ENCODE measurements at regions not wholly inside any gene's neighbourhood (a gene's known extent, or its start where the extent isn't known, plus 50 kb on each side); places are given as distances from the start of the nearest gene placed in this dataset.

DNA sequence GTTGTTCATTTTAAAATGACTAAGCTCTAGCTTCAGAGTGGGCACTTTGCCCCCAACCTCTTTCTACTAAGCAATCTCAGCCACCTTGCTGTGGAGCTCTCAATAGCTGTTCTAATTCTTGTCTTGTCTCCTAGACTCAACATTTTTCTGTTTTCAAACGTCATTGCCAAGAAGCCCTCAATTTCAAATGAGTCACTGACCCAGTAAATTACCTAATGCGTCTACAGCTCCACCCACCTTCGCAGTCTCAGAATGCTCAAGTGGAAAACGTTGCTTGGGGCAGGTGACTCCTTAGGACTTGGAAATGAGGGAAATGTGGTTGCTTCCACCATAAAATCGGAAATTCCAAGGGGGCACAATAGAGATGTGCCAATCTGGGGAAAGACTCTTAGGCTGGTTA is 59.0 kb downstream of the ING2 start:
- no peak for DNase-seq (ENCODE audit: low spot score)

DNA sequence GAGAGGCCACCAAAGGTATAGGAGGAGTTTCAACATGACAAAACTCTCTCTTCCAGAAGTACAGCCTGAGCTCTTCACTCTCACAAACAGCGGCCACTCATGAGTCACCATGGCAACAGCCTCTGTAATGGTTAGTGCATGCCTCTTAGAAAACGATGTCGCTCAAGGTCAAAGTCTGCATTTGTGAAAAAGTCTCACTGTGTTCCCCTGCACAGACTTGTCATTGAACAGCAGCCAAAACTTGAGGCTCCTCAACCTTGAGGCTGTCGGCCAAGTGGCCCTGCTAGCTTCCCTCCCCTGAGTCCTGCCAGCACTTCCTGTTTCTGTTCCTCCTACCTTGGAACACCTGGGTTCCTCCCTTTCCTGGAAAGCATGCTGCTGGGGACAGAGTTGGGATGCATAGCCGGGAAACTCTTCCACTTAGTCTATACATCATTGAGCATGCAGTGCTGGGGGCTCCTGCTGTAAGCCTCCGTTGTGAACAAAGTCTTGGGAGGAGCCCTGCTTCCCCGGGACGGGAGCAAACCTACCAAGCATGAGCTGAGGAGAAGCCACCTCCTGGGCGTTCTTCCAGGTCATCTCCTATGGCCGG is 66.6 kb downstream of the ING2 start:
- DNase-seq (ENCODE audit: low spot score) = no peak

DNA sequence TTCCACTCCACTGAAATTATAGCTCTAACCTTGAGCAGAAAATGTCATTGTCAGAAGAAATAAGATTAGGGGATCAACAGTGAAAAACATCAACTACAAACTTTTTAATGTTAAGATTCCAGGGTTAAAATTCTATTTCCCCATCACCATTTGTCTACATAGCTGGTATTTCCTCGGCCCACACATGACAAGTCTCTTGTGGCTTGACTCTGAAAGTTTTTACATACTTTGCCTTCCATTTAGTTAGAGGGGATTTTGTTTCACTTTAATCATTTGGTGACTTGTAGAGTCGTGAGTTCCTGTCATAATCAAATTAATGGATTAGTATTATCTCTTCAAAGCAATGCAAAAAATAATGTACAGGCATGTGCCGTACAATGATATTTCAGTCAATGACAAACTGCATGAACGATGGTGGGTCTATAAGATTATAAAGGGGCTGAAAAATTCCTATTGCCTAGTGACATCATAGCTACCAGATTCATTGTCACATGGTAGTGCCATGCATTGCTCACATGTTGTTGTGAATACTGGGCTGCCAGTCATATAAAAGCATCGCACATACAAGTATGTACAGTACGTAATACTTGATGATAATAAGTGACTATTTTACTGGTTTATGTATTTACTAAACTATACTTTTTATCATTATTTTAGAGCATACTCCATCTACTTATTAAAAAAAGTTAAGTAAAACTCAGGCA is 72.0 kb downstream of the ING2 start:
- peak; percentile 46 for DNase-seq (ENCODE audit: low spot score)

DNA sequence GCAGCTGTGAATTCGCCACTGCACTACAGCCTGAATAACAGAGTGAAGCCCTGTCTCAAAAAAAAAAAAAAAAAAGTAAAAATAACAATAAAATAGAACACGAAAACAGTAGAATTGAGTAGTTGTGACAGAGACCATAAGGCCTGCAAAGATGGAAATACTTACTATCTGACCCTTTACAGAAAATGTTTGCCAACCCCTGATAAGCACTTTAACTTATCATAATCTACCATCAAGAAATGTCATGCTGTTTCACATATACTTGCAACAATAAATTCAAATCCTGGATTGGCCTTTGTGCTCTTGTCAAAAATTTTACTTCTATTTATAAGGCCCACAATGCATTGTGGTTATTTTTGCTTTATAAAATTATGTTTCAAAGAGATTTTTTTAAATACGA is 75.5 kb downstream of the ING2 start:
- no peak for DNase-seq (ENCODE audit: low spot score)

DNA sequence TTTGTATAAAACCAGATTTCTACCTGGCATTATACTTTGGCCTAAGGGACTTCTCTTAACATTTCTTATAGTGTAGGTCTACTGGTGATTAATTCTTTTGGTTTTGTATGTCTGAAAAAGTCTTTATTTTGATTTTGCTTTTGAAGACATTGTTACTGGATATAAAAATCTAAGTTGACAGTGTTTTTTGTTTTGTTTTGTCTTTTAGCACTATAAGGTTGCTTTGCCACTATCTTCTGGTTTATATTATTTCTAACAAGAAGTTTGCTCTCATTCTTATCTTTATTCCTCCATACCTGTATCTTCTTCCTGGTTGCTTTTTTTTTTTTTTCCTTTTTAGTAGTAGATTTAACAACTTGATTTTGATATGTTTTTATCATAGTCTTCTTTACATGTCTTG is 76.0 kb downstream of the ING2 start:
- no peak for DNase-seq (ENCODE audit: low spot score)

DNA sequence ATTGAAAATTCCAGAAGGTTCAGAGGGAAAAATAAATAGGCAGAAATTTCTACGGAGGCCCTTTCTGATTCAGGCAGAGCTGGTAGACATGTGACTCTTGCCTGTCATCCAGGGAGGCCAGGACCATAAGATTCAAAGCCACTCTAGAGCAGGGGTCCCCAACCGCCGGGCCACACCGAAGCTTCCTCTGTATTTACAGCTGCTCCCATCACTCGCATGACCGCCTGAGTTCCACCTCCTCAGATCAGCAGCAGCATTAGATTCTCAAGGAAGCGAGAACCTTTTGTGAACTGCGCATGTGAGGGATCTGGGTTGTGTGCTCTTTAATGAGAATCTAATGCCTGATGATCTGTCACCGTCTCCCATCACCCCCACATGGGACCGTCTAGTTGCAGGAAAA is 72.2 kb downstream of the RWDD4 start:
- no peak for DNase-seq (ENCODE audit: low spot score)

DNA sequence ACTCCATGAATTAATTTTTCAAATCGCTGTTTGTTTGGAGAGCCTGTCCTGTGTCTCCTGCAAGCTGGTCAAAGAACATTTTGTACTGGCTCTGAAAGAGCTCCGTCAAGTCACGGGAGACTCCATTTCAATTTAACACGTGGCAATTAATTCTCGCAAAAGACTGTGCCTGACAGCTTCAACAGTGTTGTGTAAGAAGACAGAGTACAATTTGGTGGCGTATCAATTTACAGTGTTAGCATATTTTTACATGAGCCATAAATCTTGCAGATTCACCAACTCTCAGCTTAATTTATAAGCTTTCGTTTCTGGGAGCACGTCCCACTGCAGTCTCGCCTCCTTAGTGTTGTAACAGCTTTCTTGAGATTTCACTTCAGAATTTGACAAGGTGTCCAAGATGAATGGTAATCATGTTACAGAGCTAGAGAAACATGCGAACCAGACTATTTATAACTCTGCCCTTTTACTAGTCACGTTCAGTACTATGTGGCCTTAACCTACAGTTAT is 70.8 kb downstream of the RWDD4 start:
- peak; percentile 59 for DNase-seq (ENCODE audit: low spot score)

DNA sequence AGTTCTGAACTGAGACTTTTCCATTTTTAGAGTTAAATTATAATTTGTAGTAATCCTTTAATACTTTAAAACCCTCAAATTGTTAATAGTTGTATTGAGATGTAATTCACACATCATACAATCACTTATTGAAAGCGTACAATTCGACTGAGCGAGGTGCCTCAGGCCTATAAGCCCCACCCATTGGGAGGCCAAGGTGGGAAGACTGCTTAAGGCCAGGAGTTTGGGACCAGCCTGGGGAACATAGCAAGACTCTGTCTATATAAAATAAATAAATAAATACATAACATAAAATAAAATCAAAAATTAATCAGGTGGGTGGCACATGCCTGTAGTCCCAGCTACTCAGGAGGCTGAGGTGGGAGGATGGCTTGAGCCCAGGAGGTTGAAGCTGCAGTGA is 70.3 kb downstream of the RWDD4 start:
- DNase-seq (ENCODE audit: low spot score) = no peak

DNA sequence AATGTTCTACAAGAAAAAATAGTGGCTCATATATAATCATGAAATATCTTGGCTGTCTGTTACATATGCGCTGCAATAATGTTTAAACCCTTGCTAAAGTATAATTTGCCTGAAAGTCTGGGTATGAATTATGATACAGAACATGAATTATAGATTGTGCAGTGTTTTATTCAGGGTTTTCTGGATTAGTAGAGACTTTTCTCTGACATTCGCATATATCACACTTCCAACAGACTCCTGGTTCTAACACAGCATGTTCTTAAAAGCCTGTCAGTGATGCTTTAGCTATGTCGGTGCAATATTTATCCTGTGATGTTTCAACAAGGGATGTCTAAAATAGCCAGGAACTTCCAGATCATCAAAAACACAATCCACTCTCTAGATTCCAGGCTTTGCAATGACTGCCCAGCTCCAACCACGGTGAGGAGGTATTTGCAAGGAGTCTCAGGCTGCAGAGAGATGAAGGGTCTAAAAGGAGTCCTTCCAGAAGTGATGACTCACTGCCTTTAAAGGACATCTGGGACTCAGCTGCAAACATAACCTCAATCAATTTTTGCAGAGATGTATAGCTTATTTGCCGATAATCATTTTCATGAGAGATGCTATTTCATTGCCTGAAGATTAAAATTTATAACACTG is 69.4 kb downstream of the RWDD4 start:
- DNase-seq (ENCODE audit: low spot score) = peak; percentile 49
